Activated CD4-positive, alpha-beta T cell treated with anti-CD3 and anti-CD28 coated beads, Interleukin-2, amount 10 ng/mL, durations not matched to agents 24 days and 14 days (primary cell): ENCODE measurements at regions not wholly inside any gene's neighbourhood (a gene's known extent, or its start where the extent isn't known, plus 50 kb on each side); places are given as distances from the start of the nearest gene placed in this dataset.

Experiments used
- DNase-seq: peaks from one replicate; pipeline ENCODE4 v3.0.0; 2022
- H3K27ac Mint-ChIP-seq: one replicate; pipeline ENCODE4 v1.8.0; 2022; ENCODE audit warnings: mild to moderate bottlenecking, mixed read lengths
- H3K27me3 Mint-ChIP-seq: one replicate; pipeline ENCODE4 v1.8.0; 2022; ENCODE audit warnings: mixed read lengths
- H3K36me3 Mint-ChIP-seq: one replicate; pipeline ENCODE4 v1.8.0; 2022; ENCODE audit warnings: low read depth, mild to moderate bottlenecking, mixed read lengths
- H3K4me1 Mint-ChIP-seq: one replicate; pipeline ENCODE4 v1.8.0; 2021; ENCODE audit warnings: mixed read lengths
- H3K4me3 Mint-ChIP-seq: one replicate; pipeline ENCODE4 v1.8.0; 2022; ENCODE audit warnings: mild to moderate bottlenecking, moderate library complexity, mixed read lengths
- H3K9me3 Mint-ChIP-seq: one replicate; pipeline ENCODE4 v1.8.0; 2021; ENCODE audit warnings: mixed read lengths
- intact Hi-C: fragments of 100-400 bp; cut with micrococcal nuclease; formaldehyde crosslinking; loops from one replicate; pipeline ENCODE4 v1.15.1; 2023

GRCh38 chr9:7285199-7285598 lies 514.4 kb downstream of the DMAC1 start:
- Mint-ChIP-seq H3K4me3 (no peak overlapping the region), H3K36me3 (no peaks in the 10 kb centered on the region), H3K27ac (no peak overlapping the region), H3K9me3 (peaks cover 12% of the 10 kb centered on the region), H3K4me1 (no peaks in the 10 kb centered on the region), H3K27me3 (peaks cover 14% of the 10 kb centered on the region)
- DNase-seq: no peak
- intact Hi-C loops: no loop called here

GRCh38 chr9:7284517-7284916 lies 515.1 kb downstream of the DMAC1 start:
- Mint-ChIP-seq H3K36me3 (no peaks in the 10 kb centered on the region), H3K4me3 (no peak overlapping the region), H3K4me1 (no peaks in the 10 kb centered on the region), H3K27ac (no peak overlapping the region), H3K9me3 (peaks cover 16% of the 10 kb centered on the region), H3K27me3 (peaks cover 14% of the 10 kb centered on the region)
- DNase-seq: no peak
- intact Hi-C loops: no loop called here

GRCh38 chr9:7284117-7284516 lies 515.5 kb downstream of the DMAC1 start:
- Mint-ChIP-seq H3K27ac (no peak overlapping the region), H3K9me3 (peaks cover 16% of the 10 kb centered on the region), H3K4me1 (no peaks in the 10 kb centered on the region), H3K27me3 (peaks cover 13% of the 10 kb centered on the region), H3K36me3 (no peaks in the 10 kb centered on the region), H3K4me3 (no peak overlapping the region)
- no peak for DNase-seq
- intact Hi-C loops: no loop called here

- no peak for DNase-seq
- intact Hi-C loops: no loop called here
- H3K27me3 Mint-ChIP-seq: peaks cover 19% of the 10 kb centered on the region
- no peak overlapping the region for H3K4me3 Mint-ChIP-seq
- no peaks in the 10 kb centered on the region for H3K9me3 Mint-ChIP-seq
- no peak overlapping the region for H3K27ac Mint-ChIP-seq
- no peaks in the 10 kb centered on the region for H3K36me3 Mint-ChIP-seq
- no peaks in the 10 kb centered on the region for H3K4me1 Mint-ChIP-seq
These were observed 515.8 kb downstream of the KDM4C start for GRCh38 chr9:7273575-7273974.

- Mint-ChIP-seq H3K36me3 (no peaks in the 10 kb centered on the region), H3K4me3 (no peak overlapping the region), H3K27ac (no peak overlapping the region), H3K27me3 (peaks cover 28% of the 10 kb centered on the region), H3K9me3 (no peaks in the 10 kb centered on the region), H3K4me1 (no peaks in the 10 kb centered on the region)
- intact Hi-C loops: no loop called here
- no peak for DNase-seq
These were observed 509.3 kb downstream of the KDM4C start for GRCh38 chr9:7266911-7267595.

- H3K27ac Mint-ChIP-seq: no peak overlapping the region
- peaks cover 23% of the 10 kb centered on the region for H3K27me3 Mint-ChIP-seq
- H3K4me3 Mint-ChIP-seq: no peak overlapping the region
These were observed 507.4 kb downstream of the KDM4C start for GRCh38 chr9:7265181-7265580.

GRCh38 chr9:7259544-7260241 lies 501.9 kb downstream of the KDM4C start:
- H3K36me3 Mint-ChIP-seq: no peaks in the 10 kb centered on the region
- peaks cover 36% of the 10 kb centered on the region for H3K27me3 Mint-ChIP-seq
- no peak overlapping the region for H3K4me3 Mint-ChIP-seq
- H3K4me1 Mint-ChIP-seq: peaks cover 3% of the 10 kb centered on the region
- no peak overlapping the region for H3K27ac Mint-ChIP-seq
- intact Hi-C loops: no loop called here
- DNase-seq: no peak
- no peaks in the 10 kb centered on the region for H3K9me3 Mint-ChIP-seq

More at GRCh38 chr9:7265181-7265580, 507.4 kb downstream of the KDM4C start:
- Mint-ChIP-seq H3K4me1 (no peaks in the 10 kb centered on the region), H3K36me3 (no peaks in the 10 kb centered on the region), H3K9me3 (no peaks in the 10 kb centered on the region)
- no peak for DNase-seq
- intact Hi-C loops: no loop called here

- H3K4me1 Mint-ChIP-seq: peaks cover 3% of the 10 kb centered on the region
- intact Hi-C loops: no loop called here
- peaks cover 8% of the 10 kb centered on the region for H3K9me3 Mint-ChIP-seq
- no peaks in the 10 kb centered on the region for H3K36me3 Mint-ChIP-seq
- H3K27ac Mint-ChIP-seq: no peak overlapping the region
- no peak for DNase-seq
- peaks cover 39% of the 10 kb centered on the region for H3K27me3 Mint-ChIP-seq
- H3K4me3 Mint-ChIP-seq: no peak overlapping the region
These were observed 501.1 kb downstream of the KDM4C start for GRCh38 chr9:7258688-7259396.

GRCh38 chr9:7246917-7247522 lies 489.2 kb downstream of the KDM4C start:
- H3K9me3 Mint-ChIP-seq: no peaks in the 10 kb centered on the region

GRCh38 chr9:7245976-7246580 lies 488.3 kb downstream of the KDM4C start:
- Mint-ChIP-seq H3K36me3 (no peaks in the 10 kb centered on the region), H3K9me3 (no peaks in the 10 kb centered on the region), H3K4me1 (no peaks in the 10 kb centered on the region), H3K27ac (no peak overlapping the region), H3K27me3 (peaks cover 12% of the 10 kb centered on the region), H3K4me3 (no peak overlapping the region)
- intact Hi-C loops: no loop called here
- no peak for DNase-seq

More at GRCh38 chr9:7246917-7247522, 489.2 kb downstream of the KDM4C start:
- intact Hi-C loops: no loop called here
- Mint-ChIP-seq H3K4me1 (no peaks in the 10 kb centered on the region), H3K27me3 (peaks cover 14% of the 10 kb centered on the region), H3K27ac (no peak overlapping the region), H3K4me3 (no peak overlapping the region), H3K36me3 (no peaks in the 10 kb centered on the region)
- DNase-seq: no peak

GRCh38 chr9:7243838-7244237 lies 486.1 kb downstream of the KDM4C start:
- H3K9me3 Mint-ChIP-seq: peaks cover under 1% of the 10 kb centered on the region
- no peak overlapping the region for H3K4me3 Mint-ChIP-seq
- no peaks in the 10 kb centered on the region for H3K36me3 Mint-ChIP-seq
- no peak overlapping the region for H3K27ac Mint-ChIP-seq
- peaks cover 9% of the 10 kb centered on the region for H3K27me3 Mint-ChIP-seq
- DNase-seq: no peak
- no peaks in the 10 kb centered on the region for H3K4me1 Mint-ChIP-seq
- intact Hi-C loops: no loop called here

- peaks cover 9% of the 10 kb centered on the region for H3K27me3 Mint-ChIP-seq
- intact Hi-C loops: no loop called here
- no peak overlapping the region for H3K4me3 Mint-ChIP-seq
- H3K4me1 Mint-ChIP-seq: peaks cover 9% of the 10 kb centered on the region
- no peaks in the 10 kb centered on the region for H3K36me3 Mint-ChIP-seq
- no peak for DNase-seq
- no peak overlapping the region for H3K27ac Mint-ChIP-seq
- peaks cover 4% of the 10 kb centered on the region for H3K9me3 Mint-ChIP-seq
These were observed 484.4 kb downstream of the KDM4C start for GRCh38 chr9:7242126-7242525.

GRCh38 chr9:7241694-7242093 lies 483.9 kb downstream of the KDM4C start:
- Mint-ChIP-seq H3K27ac (no peak overlapping the region), H3K27me3 (peaks cover 9% of the 10 kb centered on the region), H3K9me3 (peaks cover 4% of the 10 kb centered on the region), H3K36me3 (no peaks in the 10 kb centered on the region), H3K4me1 (peaks cover 9% of the 10 kb centered on the region), H3K4me3 (no peak overlapping the region)
- intact Hi-C loops: no loop called here
- no peak for DNase-seq
